ENCODE measurements at regions not wholly inside any gene's neighbourhood (a gene's known extent, or its start where the extent isn't known, plus 50 kb on each side); places are given as distances from the start of the nearest gene placed in this dataset.

- no peak overlapping the region for H3K4me3 ChIP-seq (ENCODE audit: low read depth, low read length)
- peak; percentile 37 for DNase-seq (ENCODE audit: low read depth, low spot score)
- TF ChIP-seq CTCF (IDR thresholded peaks at IDR 0.05; ENCODE audit: low read depth, low read length), result no peak
- in situ Hi-C loops (cut with HindIII; ENCODE audit: low sequenced_read_pairs), result no loop called here
Observed at GRCh38 chr11:81907996-81908395, 825.7 kb downstream of the FAM181B start.

- TF ChIP-seq CTCF (IDR thresholded peaks at IDR 0.05; ENCODE audit: low read depth, low read length), result no peak
- no peak overlapping the region for H3K4me3 ChIP-seq (ENCODE audit: low read depth, low read length)
- in situ Hi-C loops (cut with HindIII; ENCODE audit: low sequenced_read_pairs), result no loop called here
- no peak for DNase-seq (ENCODE audit: low read depth, low spot score)
Observed at GRCh38 chr11:81899156-81899555, 834.5 kb downstream of the FAM181B start.

GRCh38 chr11:81897639-81898038 is 836.0 kb downstream of the FAM181B start:
- no peak for DNase-seq (ENCODE audit: low read depth, low spot score)
- in situ Hi-C loops (cut with HindIII; ENCODE audit: low sequenced_read_pairs), result no loop called here
- no peak for TF ChIP-seq CTCF (IDR thresholded peaks at IDR 0.05; ENCODE audit: low read depth, low read length)

GRCh38 chr11:81895258-81895657 is 838.4 kb downstream of the FAM181B start:
- no peak for TF ChIP-seq CTCF (IDR thresholded peaks at IDR 0.05; ENCODE audit: low read depth, low read length)
- no peak overlapping the region for H3K4me3 ChIP-seq (ENCODE audit: low read depth, low read length)
- DNase-seq (ENCODE audit: low read depth, low spot score), result no peak
- in situ Hi-C loops (cut with HindIII; ENCODE audit: low sequenced_read_pairs), result no loop called here

More at GRCh38 chr11:81897639-81898038, 836.0 kb downstream of the FAM181B start:
- no peak overlapping the region for H3K4me3 ChIP-seq (ENCODE audit: low read depth, low read length)

GRCh38 chr11:81892770-81893635 is 840.7 kb downstream of the FAM181B start:
- no peak for DNase-seq (ENCODE audit: low read depth, low spot score)
- no peak for TF ChIP-seq CTCF (IDR thresholded peaks at IDR 0.05; ENCODE audit: low read depth, low read length)
- in situ Hi-C loops (cut with HindIII; ENCODE audit: low sequenced_read_pairs), result no loop called here
- H3K4me3 ChIP-seq (ENCODE audit: low read depth, low read length), result no peak overlapping the region

GRCh38 chr11:81888391-81888790 is 845.3 kb downstream of the FAM181B start:
- no peak overlapping the region for H3K4me3 ChIP-seq (ENCODE audit: low read depth, low read length)
- DNase-seq (ENCODE audit: low read depth, low spot score), result no peak
- in situ Hi-C loops (cut with HindIII; ENCODE audit: low sequenced_read_pairs), result no loop called here
- no peak for TF ChIP-seq CTCF (IDR thresholded peaks at IDR 0.05; ENCODE audit: low read depth, low read length)
